HEK293T (cell line): ENCODE measurements at regions not wholly inside any gene's neighbourhood (a gene's known extent, or its start where the extent isn't known, plus 50 kb on each side); places are given as distances from the start of the nearest gene placed in this dataset.

ENCODE experiments used
- CTCF ChIA-PET: fragments of 350-600 bp; formaldehyde crosslinking; extraction: SDS; loops from one replicate; lab custom pipeline; 2021; ENCODE audit warnings: antibody characterized with exemption, inconsistent platforms; lab: Yijun Ruan, JAX
- POLR2A ChIA-PET: fragments of 350-600 bp; formaldehyde crosslinking; extraction: SDS; loops from one replicate; lab custom pipeline; 2020; ENCODE audit warnings: antibody characterized with exemption, inconsistent platforms; lab: Yijun Ruan, JAX
- DNase-seq: peaks from one replicate; pipeline ENCODE4 v3.0.0; 2012; ENCODE audit warnings: mixed read lengths; ENCODE audit errors: extremely low spot score
- ARNT ChIP-seq: fragments of 450-650 bp; IDR thresholded peaks from 2 replicates; pipeline ENCODE4 v1.6.1; 2017; ENCODE audit warnings: mild to moderate bottlenecking
- BHLHE40 ChIP-seq: fragments of 450-650 bp; IDR thresholded peaks from 2 replicates; pipeline ENCODE4 v1.6.1; 2016; ENCODE audit warnings: mild to moderate bottlenecking, moderate library complexity, borderline replicate concordance
- CTBP1 ChIP-seq: fragments of 450-650 bp; IDR thresholded peaks from 2 replicates; pipeline ENCODE4 v1.6.1; 2016; ENCODE audit warnings: borderline replicate concordance
- ELF4 ChIP-seq: fragments of 450-650 bp; IDR thresholded peaks from 2 replicates; pipeline ENCODE4 v1.6.1; 2017; ENCODE audit warnings: antibody characterized with exemption
- FOXA1 ChIP-seq: fragments of 450-650 bp; IDR thresholded peaks from 2 replicates; pipeline ENCODE4 v1.6.1; 2016; ENCODE audit warnings: mild to moderate bottlenecking
- FOXK2 ChIP-seq: fragments of 450-650 bp; IDR thresholded peaks from 2 replicates; pipeline ENCODE4 v1.6.1; 2016; ENCODE audit warnings: mild to moderate bottlenecking
- FOXM1 ChIP-seq: fragments of 450-650 bp; IDR thresholded peaks from 2 replicates; pipeline ENCODE4 v1.6.1; 2017; ENCODE audit warnings: mild to moderate bottlenecking, borderline replicate concordance
- HDGF ChIP-seq: fragments of 450-650 bp; IDR thresholded peaks from 2 replicates; pipeline ENCODE4 v1.6.1; 2017; ENCODE audit warnings: antibody characterized with exemption, borderline replicate concordance
- L3MBTL2 ChIP-seq: fragments of 450-650 bp; conservative IDR thresholded peaks from 2 replicates; pipeline ENCODE4 v1.6.1; 2016; ENCODE audit warnings: mild to moderate bottlenecking
- LEF1 ChIP-seq: fragments of 450-650 bp; IDR thresholded peaks from 2 replicates; pipeline ENCODE4 v1.6.1; 2017; ENCODE audit warnings: mild to moderate bottlenecking, borderline replicate concordance
- NFRKB ChIP-seq: fragments of 450-650 bp; IDR thresholded peaks from 2 replicates; pipeline ENCODE4 v1.6.1; 2016; ENCODE audit warnings: mild to moderate bottlenecking, moderate library complexity
- SP1 ChIP-seq: fragments of 450-650 bp; IDR thresholded peaks from 2 replicates; pipeline ENCODE4 v1.6.1; 2017
- SUZ12 ChIP-seq: fragments of 450-650 bp; IDR thresholded peaks from 2 replicates; pipeline ENCODE4 v1.6.1; 2016; ENCODE audit warnings: mild to moderate bottlenecking
- TARDBP ChIP-seq: fragments of 450-650 bp; IDR thresholded peaks from 2 replicates; pipeline ENCODE4 v1.6.1; 2016
- ZNF384 ChIP-seq: fragments of 450-650 bp; IDR thresholded peaks from 2 replicates; pipeline ENCODE4 v1.6.1; 2016
- TF ChIP-seq, protein P1 (sequence below): fragments of 450-650 bp; IDR thresholded peaks from 2 replicates; pipeline ENCODE4 v1.6.1; 2016

DNA sequence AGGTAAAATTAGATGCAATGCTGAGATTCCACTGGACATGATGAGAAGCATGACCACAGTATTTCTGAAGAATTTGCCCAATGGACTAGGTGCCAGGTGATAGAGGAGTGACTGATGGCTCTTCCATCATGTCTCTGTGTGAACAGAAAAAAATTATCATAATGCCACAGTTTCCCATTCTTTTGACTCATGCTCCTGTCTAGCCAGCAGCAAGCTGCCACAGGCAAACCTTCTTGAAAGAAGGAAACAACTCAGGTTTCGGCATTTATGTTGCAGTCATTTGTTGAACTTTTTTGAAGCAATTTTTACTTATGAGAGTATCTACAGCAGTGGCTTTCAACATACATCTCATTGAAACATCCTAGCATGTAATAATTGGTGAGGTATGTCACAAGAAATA is 284.8 kb upstream of the CD180 start:
- TF ChIP-seq SUZ12 (no peak), SP1 (no peak), BHLHE40 (no peak), ZNF384 (no peak), L3MBTL2 (no peak), ARNT (no peak), FOXA1 (no peak), NFRKB (no peak), FOXM1 (no peak), LEF1 (no peak), TARDBP (no peak), HDGF (no peak), FOXK2 (no peak), ELF4 (no peak), CTBP1 (no peak)
- TF ChIP-seq, protein P1, sequence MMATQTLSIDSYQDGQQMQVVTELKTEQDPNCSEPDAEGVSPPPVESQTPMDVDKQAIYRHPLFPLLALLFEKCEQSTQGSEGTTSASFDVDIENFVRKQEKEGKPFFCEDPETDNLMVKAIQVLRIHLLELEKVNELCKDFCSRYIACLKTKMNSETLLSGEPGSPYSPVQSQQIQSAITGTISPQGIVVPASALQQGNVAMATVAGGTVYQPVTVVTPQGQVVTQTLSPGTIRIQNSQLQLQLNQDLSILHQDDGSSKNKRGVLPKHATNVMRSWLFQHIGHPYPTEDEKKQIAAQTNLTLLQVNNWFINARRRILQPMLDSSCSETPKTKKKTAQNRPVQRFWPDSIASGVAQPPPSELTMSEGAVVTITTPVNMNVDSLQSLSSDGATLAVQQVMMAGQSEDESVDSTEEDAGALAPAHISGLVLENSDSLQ, result no peak
- ChIA-PET POLR2A (no interaction called here), CTCF (interaction anchor here (1.1 kb wide), 1 partner anchor 23 kb away, joined by 3 read pairs; no protein-coding TSS in a partner anchor)
- no peak for DNase-seq

DNA sequence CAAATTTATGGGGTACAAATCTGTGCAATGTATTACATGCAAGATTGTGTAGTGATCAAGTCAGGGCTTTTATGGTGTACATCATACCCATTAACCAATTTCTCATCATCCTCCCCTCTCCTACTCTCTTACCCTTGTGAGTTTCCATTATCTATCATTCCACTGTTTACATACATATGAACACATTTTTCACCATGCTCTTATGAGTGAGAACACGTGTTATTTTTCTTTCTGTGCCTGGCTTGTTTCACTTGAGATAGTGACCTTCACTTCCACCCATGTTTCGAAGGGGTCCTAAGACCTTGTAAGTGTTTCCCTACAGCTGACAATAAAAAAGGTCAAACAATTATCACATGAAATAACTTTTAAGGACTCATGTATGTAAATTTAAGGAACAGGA is 281.7 kb upstream of the CD180 start:
- CTCF ChIA-PET, result no interaction called here
- TF ChIP-seq FOXA1 (no peak), HDGF (no peak), TARDBP (no peak), NFRKB (no peak), L3MBTL2 (no peak), ZNF384 (no peak), BHLHE40 (no peak), SUZ12 (no peak), LEF1 (no peak), SP1 (no peak), CTBP1 (no peak), ARNT (no peak), FOXK2 (no peak), ELF4 (no peak)
- TF ChIP-seq, protein P1, result no peak
- POLR2A ChIA-PET, result no interaction called here
- no peak for DNase-seq

DNA sequence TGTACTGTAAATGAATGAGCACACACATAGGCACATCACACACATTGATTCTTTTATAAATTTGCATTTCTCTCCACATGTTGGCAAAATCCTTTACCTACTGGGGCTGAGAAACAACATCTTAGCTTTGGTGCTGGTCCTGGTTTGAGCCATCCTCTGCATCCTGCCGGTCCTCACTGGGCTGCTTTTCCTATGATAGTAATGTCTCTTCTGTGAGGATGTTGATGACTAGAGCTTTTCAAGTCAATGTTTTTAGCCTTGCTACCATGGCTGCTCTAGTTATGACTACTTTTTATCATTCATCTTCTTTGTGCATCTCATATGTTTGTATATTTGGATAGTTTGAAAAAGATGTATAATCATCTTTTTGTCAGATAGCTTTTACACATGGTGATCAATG is 280.4 kb upstream of the CD180 start:
- POLR2A ChIA-PET, result no interaction called here
- DNase-seq, result no peak
- CTCF ChIA-PET, result no interaction called here
- TF ChIP-seq TARDBP (no peak), FOXM1 (no peak), CTBP1 (no peak), BHLHE40 (no peak), FOXA1 (no peak), ARNT (no peak), ZNF384 (no peak), ELF4 (no peak), FOXK2 (no peak)

DNA sequence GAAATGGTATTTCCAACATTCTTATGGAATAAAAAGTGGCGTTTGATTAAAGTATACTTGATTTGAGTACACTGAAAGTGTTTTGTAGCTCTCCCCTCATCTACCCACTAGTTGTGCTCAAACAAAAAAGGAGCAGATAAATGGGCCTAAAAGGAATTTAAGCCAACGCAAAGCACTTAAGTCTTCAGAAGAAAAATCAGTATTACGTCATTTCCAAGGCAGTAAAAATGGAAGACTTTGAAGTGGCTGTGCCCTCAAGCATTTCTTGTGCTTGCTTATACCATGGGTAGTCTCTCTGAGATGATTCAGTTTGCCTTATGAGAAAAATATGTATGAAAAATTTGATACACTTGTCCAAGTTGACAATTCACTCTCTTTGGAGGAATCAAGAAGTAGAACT is 279.9 kb upstream of the CD180 start:
- ChIA-PET POLR2A (no interaction called here), CTCF (no interaction called here)
- no peak for DNase-seq
- no peak for TF ChIP-seq FOXA1
- TF ChIP-seq LEF1, result no peak
- no peak for TF ChIP-seq ZNF384
- no peak for TF ChIP-seq SP1
- TF ChIP-seq ARNT, result no peak
- TF ChIP-seq, protein P1, result no peak
- TF ChIP-seq BHLHE40, result no peak
- no peak for TF ChIP-seq FOXK2
- no peak for TF ChIP-seq FOXM1
- TF ChIP-seq HDGF, result no peak
- TF ChIP-seq ELF4, result no peak
- no peak for TF ChIP-seq TARDBP
- no peak for TF ChIP-seq L3MBTL2
- no peak for TF ChIP-seq CTBP1
- no peak for TF ChIP-seq NFRKB
- no peak for TF ChIP-seq SUZ12

DNA sequence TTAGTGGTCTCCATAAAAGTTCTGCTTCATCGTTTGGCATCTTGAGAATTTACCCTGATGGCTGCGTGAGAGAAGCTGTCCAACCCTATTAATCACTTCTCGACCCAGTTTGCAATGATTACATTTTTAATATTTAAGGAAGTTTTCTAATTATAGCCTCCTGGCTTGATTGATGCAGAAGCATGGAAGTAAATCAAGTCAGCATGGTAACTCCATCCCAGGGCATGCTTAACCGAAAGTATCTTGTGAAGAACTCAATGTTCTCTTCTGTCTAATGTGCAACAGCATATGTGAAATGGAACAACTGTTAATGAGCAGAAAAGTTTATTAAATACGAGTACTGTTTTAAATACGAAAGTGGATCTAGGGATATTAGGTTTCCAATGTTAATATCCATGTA is 278.9 kb upstream of the CD180 start:
- TF ChIP-seq L3MBTL2, result no peak
- no peak for TF ChIP-seq FOXK2
- no peak for TF ChIP-seq CTBP1
- TF ChIP-seq SUZ12, result no peak
- ChIA-PET CTCF (no interaction called here), POLR2A (no interaction called here)
- DNase-seq, result no peak

DNA sequence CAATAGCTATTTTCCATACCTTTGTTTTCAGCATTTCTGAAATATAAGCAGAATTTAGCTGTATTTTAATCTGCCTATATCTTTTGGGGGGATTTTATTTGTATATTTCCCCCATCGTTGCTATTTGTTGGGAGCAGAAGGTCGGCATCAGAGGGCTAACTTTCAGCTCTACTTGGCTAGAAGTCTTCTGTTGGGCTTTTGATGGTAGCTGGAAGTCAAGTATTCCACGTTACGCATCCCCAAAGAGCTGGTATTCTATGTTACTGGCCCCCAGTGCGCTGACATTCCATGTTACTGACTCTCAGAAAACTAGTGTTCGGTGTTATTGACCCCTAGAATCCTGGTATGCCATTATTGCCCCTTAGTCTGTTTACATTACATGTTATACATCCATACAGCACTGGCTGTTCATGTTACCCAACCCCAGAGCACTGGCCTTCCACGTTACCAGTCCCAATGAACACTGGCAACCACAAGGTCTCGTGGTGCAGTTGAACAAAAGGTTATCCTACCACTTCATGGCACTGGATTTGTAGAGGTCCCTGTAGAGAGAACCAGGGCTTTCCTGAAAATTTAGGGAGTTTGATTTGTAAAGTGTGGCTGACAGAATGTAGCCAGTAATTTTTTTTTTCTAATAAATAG is 278.1 kb upstream of the CD180 start:
- POLR2A ChIA-PET, result no interaction called here

DNA sequence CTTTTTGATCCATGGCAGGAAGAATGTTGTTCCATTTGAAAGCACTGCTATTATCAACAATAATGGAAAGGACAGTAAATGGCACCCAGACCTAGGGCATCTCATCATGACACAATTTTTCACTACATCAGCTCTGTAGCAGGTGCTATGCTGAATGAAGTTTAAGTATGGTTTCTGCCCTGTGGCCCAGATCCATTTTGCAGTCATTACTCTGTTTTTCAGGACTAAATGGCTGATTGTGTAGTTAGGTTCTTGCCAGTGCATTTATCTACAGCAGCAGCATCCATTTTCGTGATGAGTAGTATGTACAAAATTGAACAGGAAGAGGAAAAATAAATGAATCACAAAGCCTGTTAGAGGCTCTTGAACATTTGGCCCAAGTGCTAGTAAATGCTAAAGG is 270.5 kb upstream of the CD180 start:
- POLR2A ChIA-PET, result no interaction called here
- TF ChIP-seq LEF1 (no peak), ARNT (no peak), FOXM1 (no peak), BHLHE40 (no peak), NFRKB (no peak), FOXA1 (no peak), HDGF (no peak), FOXK2 (no peak), L3MBTL2 (no peak), CTBP1 (no peak), TARDBP (no peak), SP1 (no peak), SUZ12 (no peak)
- no peak for DNase-seq
- CTCF ChIA-PET, result no interaction called here

More for the DNA sequence above, 278.1 kb upstream of the CD180 start:
- CTCF ChIA-PET, result no interaction called here
- DNase-seq, result no peak
- TF ChIP-seq ELF4, result no peak
